ENCODE measurements at regions not wholly inside any gene's neighbourhood (a gene's known extent, or its start where the extent isn't known, plus 50 kb on each side); places are given as distances from the start of the nearest gene placed in this dataset.

DNA sequence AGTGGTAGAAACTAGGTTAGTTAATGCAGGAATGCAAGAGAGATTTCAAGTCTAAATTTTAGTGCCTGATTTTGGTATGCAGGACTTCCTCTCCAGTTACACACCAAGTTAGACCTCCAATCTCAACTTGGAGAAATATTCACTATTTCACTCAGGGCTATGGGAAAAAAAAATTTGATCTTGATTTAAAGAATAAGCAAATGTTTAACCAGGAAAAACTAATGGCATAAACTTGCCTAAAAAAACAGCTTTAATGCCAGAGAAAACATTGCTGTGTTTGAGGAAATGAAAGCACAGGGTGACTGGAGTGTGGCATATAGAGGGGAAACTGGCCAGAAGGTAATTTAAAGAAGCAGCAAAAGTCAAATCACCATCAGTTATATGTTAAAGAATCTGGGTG lies 575.4 kb upstream of the LRRC4C start:
- Histone ChIP-seq H3K4me1 (ENCODE audit: control insufficient read depth in 1 of 2, low read depth in 2 of 2) (no peaks in the 10 kb centered on the region), H3K36me3 (no peaks in the 10 kb centered on the region), H3K27ac (no peak overlapping the region), H3K4me3 (no peak overlapping the region), H3K27me3 (replicated peaks; ENCODE audit: insufficient read depth) (no peaks in the 10 kb centered on the region), H3K9me3 (no peaks in the 10 kb centered on the region)
- ATAC-seq (ENCODE audit: insufficient number of reproducible peaks, low FRiP score, low read depth) (no peak), DNase-seq (ENCODE audit: low spot score) (no peak)
- TF ChIP-seq, protein P1, sequence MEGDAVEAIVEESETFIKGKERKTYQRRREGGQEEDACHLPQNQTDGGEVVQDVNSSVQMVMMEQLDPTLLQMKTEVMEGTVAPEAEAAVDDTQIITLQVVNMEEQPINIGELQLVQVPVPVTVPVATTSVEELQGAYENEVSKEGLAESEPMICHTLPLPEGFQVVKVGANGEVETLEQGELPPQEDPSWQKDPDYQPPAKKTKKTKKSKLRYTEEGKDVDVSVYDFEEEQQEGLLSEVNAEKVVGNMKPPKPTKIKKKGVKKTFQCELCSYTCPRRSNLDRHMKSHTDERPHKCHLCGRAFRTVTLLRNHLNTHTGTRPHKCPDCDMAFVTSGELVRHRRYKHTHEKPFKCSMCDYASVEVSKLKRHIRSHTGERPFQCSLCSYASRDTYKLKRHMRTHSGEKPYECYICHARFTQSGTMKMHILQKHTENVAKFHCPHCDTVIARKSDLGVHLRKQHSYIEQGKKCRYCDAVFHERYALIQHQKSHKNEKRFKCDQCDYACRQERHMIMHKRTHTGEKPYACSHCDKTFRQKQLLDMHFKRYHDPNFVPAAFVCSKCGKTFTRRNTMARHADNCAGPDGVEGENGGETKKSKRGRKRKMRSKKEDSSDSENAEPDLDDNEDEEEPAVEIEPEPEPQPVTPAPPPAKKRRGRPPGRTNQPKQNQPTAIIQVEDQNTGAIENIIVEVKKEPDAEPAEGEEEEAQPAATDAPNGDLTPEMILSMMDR (IDR thresholded peaks at IDR 0.05): no peak

DNA sequence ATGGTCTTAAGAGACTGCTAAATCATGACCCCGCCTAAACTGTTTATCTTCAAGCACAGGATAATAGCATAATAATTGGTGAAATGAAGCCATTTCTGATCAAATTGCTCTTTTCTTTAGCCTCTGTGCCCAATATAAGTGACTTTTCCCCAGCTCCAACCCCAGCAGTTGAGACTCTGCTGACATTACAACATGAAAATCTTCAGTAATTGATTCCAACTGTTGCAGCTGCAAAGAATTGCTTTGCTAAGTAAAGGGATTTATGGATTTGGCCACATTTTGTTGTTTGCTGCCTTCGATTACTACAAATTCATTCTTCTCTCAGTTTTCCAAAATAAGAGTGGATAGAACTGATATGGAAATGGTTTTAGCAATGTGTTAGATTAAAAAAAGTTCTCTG lies 576.7 kb upstream of the LRRC4C start:
- H3K36me3 ChIP-seq: no peaks in the 10 kb centered on the region
- no peaks in the 10 kb centered on the region for H3K9me3 ChIP-seq
- H3K4me1 ChIP-seq (ENCODE audit: control insufficient read depth in 1 of 2, low read depth in 2 of 2): no peaks in the 10 kb centered on the region
- no peak overlapping the region for H3K27ac ChIP-seq
- H3K27me3 ChIP-seq (replicated peaks; ENCODE audit: insufficient read depth): no peaks in the 10 kb centered on the region
- DNase-seq (ENCODE audit: low spot score): no peak
- no peak for ATAC-seq (ENCODE audit: insufficient number of reproducible peaks, low FRiP score, low read depth)
- H3K4me3 ChIP-seq: no peak overlapping the region
- TF ChIP-seq, protein P1 (IDR thresholded peaks at IDR 0.05): no peak

DNA sequence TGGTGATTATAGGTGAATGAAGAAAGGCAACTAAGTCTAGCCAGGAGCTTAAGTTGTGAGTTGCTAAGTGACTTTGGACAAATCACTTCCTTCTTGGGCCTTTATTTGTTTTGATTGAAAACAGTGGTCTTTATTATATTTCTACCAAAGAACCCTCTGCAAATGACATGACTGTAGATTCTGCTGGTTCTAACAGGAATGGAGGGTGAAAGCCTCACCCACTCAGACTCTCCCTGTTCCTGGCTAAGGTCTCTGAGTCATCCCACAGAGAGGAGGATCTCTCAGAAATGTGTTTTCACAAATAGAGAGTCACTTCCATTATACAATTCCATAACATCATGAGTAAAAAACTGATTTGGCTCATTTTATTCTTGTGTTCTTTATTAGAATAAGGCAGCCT lies 583.9 kb upstream of the LRRC4C start:
- H3K36me3 ChIP-seq: no peaks in the 10 kb centered on the region
- DNase-seq (ENCODE audit: low spot score) (no peak), ATAC-seq (ENCODE audit: insufficient number of reproducible peaks, low FRiP score, low read depth) (no peak)
- no peaks in the 10 kb centered on the region for H3K27me3 ChIP-seq (replicated peaks; ENCODE audit: insufficient read depth)
- H3K4me3 ChIP-seq: no peak overlapping the region
- H3K27ac ChIP-seq: no peak overlapping the region
- TF ChIP-seq, protein P1 (IDR thresholded peaks at IDR 0.05): no peak
- H3K4me1 ChIP-seq (ENCODE audit: control insufficient read depth in 1 of 2, low read depth in 2 of 2): no peaks in the 10 kb centered on the region
- H3K9me3 ChIP-seq: no peaks in the 10 kb centered on the region

DNA sequence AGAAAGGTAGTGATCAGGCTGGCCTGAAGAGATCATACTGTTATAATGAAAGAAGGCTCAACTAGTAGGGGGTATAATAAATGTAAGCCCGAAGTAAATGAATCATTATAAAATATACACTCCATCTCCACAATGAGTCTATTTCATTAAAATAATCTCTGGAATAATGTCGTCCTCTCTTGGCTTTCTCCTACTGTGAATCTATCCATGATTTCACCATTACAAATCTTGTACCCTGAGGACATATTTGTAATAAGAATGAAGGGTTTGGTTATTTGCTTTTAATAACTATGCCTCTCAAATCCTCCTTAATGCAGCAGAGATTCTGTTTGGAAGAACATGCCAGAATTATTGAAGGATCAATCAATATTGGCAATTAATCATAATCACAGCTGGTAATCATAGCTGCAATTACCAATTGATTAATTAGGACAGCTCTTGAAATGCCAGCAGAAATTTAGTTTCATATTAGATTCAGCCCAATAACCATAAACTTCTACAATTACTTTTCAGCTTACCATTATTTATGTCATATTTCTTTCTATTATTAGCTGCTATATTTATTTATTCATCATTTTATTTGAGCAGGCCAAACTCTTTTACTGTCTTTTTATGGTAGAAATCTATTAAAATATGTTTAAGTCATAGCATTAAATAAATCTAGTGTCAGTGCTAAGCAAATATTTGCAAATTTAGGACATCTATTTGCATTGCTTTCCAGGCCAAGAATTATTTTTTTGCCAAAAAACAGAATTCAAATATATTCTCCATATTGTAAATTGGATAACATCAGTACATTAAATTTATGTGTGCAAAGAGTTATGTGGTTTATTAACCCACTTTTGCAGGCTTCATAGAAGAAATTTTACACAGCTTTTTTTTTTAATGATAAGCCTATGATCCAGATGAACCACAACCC lies 588.4 kb upstream of the LRRC4C start:
- DNase-seq (ENCODE audit: low spot score) (no peak), ATAC-seq (ENCODE audit: insufficient number of reproducible peaks, low FRiP score, low read depth) (no peak)
- H3K27ac ChIP-seq: no peak overlapping the region
- TF ChIP-seq, protein P1 (IDR thresholded peaks at IDR 0.05): no peak
- no peaks in the 10 kb centered on the region for H3K4me1 ChIP-seq (ENCODE audit: control insufficient read depth in 1 of 2, low read depth in 2 of 2)
- H3K27me3 ChIP-seq (replicated peaks; ENCODE audit: insufficient read depth): no peaks in the 10 kb centered on the region
- no peak overlapping the region for H3K4me3 ChIP-seq
- H3K36me3 ChIP-seq: no peaks in the 10 kb centered on the region
- no peaks in the 10 kb centered on the region for H3K9me3 ChIP-seq

DNA sequence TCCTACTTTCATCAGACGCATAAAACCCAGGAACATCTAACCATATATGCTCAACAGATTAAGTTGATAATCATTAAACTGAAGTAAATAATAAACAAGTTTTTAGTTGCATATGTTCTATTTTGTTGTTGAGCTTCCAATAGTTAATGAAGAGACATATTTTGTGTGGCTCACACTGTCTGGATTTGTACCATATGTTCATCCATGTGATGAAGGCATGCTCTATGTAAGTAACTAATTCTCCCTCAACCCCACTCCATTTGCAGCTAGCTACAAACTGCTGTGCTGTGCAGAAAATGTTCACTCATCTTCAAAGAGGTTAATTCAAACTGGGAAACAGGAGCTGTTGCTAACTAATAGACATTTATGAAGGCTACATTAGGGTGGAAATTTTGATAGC lies 589.7 kb upstream of the LRRC4C start:
- Histone ChIP-seq H3K27ac (no peak overlapping the region), H3K4me1 (ENCODE audit: control insufficient read depth in 1 of 2, low read depth in 2 of 2) (no peaks in the 10 kb centered on the region), H3K9me3 (no peaks in the 10 kb centered on the region), H3K27me3 (replicated peaks; ENCODE audit: insufficient read depth) (no peaks in the 10 kb centered on the region), H3K36me3 (no peaks in the 10 kb centered on the region), H3K4me3 (no peak overlapping the region)
- ATAC-seq (ENCODE audit: insufficient number of reproducible peaks, low FRiP score, low read depth) (no peak), DNase-seq (ENCODE audit: low spot score) (no peak)
- TF ChIP-seq, protein P1 (IDR thresholded peaks at IDR 0.05): no peak
